Ishikawa (cell line): ENCODE measurements at regions not wholly inside any gene's neighbourhood (a gene's known extent, or its start where the extent isn't known, plus 50 kb on each side); places are given as distances from the start of the nearest gene placed in this dataset.

Experiments used
- EP300 ChIP-seq: IDR thresholded peaks from 2 replicates; pipeline ENCODE4 v1.6.1; 2012; ENCODE audit warnings: borderline replicate concordance
- FOXM1 ChIP-seq: IDR thresholded peaks from 2 replicates; pipeline ENCODE4 v1.6.1; 2012; ENCODE audit warnings: low read depth, borderline replicate concordance
- TAF1 ChIP-seq: IDR thresholded peaks from 2 replicates; pipeline ENCODE4 v1.6.1; 2012; ENCODE audit warnings: low read depth, mild to moderate bottlenecking
- TF ChIP-seq, protein P1 (sequence below): IDR thresholded peaks from 2 replicates; pipeline ENCODE4 v1.6.1; 2012

DNA sequence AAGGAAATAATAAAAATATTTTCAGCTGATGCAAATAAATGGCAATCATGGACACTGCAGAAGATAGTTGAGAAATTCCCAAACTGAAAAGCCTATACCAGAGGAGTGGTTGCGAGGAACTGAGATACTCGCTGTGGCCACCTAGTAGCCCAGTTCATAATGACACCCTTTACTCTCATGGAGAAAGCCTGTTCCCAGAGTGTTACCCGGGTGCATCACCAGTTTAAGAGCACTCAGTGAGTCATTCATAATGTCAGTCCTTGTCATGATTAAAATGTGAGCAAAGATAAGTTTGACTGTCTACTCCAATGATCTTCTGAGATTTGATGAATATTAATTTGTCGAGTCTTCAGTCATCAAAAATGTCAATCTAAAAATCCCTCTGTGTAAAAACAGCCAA is 138.4 kb upstream of the LRRC3B start:
- TF ChIP-seq EP300 (no peak), FOXM1 (no peak), TAF1 (no peak)
- TF ChIP-seq, protein P1, sequence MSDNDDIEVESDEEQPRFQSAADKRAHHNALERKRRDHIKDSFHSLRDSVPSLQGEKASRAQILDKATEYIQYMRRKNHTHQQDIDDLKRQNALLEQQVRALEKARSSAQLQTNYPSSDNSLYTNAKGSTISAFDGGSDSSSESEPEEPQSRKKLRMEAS: no peak
